ENCODE measurements at regions not wholly inside any gene's neighbourhood (a gene's known extent, or its start where the extent isn't known, plus 50 kb on each side); places are given as distances from the start of the nearest gene placed in this dataset.

DNA sequence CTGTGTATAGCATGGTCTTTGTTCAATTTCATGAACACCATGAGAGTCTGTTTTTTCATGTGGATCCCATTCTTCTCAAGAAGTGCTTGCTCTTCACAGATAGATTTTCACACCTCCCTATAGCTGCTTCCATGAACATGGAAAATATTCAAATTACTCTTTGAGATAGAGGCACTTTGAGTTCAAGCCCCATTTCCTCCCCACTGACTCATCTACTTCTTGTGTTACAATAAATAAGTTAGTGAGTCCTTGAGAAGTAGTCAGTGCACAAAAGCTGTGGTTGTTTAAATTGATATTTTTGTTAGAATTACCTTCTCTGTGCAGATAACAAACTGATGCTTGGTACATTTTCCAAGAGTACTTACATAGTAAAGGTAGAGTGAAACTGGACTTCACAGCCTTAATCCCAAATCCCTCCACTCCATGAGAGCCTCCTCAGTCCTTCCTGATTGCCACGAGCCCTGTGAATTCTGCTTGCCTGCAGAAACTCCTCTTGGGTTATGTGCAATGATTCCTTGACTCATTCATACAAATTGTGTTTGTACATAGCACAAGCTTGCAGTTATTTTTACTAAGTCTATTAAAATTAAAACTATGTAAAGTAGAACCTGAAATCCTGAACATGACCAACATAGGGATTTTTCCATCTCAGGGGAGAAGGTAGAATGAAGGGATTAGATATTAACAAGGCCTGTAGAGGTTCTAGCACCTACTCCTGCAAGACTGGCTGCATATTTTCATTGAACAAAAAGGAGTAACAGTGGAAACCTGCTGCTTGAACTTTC is 496.2 kb downstream of the TNS3 start (continued):
- TF ChIP-seq, protein P1, sequence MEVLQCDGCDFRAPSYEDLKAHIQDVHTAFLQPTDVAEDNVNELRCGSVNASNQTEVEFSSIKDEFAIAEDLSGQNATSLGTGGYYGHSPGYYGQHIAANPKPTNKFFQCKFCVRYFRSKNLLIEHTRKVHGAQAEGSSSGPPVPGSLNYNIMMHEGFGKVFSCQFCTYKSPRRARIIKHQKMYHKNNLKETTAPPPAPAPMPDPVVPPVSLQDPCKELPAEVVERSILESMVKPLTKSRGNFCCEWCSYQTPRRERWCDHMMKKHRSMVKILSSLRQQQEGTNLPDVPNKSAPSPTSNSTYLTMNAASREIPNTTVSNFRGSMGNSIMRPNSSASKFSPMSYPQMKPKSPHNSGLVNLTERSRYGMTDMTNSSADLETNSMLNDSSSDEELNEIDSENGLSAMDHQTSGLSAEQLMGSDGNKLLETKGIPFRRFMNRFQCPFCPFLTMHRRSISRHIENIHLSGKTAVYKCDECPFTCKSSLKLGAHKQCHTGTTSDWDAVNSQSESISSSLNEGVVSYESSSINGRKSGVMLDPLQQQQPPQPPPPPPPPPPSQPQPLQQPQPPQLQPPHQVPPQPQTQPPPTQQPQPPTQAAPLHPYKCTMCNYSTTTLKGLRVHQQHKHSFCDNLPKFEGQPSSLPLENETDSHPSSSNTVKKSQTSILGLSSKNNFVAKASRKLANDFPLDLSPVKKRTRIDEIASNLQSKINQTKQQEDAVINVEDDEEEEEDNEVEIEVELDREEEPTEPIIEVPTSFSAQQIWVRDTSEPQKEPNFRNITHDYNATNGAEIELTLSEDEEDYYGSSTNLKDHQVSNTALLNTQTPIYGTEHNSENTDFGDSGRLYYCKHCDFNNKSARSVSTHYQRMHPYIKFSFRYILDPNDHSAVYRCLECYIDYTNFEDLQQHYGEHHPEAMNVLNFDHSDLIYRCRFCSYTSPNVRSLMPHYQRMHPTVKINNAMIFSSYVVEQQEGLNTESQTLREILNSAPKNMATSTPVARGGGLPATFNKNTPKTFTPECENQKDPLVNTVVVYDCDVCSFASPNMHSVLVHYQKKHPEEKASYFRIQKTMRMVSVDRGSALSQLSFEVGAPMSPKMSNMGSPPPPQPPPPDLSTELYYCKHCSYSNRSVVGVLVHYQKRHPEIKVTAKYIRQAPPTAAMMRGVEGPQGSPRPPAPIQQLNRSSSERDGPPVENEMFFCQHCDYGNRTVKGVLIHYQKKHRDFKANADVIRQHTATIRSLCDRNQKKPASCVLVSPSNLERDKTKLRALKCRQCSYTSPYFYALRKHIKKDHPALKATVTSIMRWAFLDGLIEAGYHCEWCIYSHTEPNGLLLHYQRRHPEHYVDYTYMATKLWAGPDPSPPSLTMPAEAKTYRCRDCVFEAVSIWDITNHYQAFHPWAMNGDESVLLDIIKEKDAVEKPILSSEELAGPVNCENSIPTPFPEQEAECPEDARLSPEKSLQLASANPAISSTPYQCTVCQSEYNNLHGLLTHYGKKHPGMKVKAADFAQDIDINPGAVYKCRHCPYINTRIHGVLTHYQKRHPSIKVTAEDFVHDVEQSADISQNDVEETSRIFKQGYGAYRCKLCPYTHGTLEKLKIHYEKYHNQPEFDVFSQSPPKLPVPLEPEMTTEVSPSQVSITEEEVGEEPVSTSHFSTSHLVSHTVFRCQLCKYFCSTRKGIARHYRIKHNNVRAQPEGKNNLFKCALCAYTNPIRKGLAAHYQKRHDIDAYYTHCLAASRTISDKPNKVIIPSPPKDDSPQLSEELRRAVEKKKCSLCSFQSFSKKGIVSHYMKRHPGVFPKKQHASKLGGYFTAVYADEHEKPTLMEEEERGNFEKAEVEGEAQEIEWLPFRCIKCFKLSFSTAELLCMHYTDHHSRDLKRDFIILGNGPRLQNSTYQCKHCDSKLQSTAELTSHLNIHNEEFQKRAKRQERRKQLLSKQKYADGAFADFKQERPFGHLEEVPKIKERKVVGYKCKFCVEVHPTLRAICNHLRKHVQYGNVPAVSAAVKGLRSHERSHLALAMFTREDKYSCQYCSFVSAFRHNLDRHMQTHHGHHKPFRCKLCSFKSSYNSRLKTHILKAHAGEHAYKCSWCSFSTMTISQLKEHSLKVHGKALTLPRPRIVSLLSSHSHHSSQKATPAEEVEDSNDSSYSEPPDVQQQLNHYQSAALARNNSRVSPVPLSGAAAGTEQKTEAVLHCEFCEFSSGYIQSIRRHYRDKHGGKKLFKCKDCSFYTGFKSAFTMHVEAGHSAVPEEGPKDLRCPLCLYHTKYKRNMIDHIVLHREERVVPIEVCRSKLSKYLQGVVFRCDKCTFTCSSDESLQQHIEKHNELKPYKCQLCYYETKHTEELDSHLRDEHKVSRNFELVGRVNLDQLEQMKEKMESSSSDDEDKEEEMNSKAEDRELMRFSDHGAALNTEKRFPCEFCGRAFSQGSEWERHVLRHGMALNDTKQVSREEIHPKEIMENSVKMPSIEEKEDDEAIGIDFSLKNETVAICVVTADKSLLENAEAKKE (CRISPR knock-in tag; IDR thresholded peaks at IDR 0.05) = no peak
- TF ChIP-seq, protein P2, sequence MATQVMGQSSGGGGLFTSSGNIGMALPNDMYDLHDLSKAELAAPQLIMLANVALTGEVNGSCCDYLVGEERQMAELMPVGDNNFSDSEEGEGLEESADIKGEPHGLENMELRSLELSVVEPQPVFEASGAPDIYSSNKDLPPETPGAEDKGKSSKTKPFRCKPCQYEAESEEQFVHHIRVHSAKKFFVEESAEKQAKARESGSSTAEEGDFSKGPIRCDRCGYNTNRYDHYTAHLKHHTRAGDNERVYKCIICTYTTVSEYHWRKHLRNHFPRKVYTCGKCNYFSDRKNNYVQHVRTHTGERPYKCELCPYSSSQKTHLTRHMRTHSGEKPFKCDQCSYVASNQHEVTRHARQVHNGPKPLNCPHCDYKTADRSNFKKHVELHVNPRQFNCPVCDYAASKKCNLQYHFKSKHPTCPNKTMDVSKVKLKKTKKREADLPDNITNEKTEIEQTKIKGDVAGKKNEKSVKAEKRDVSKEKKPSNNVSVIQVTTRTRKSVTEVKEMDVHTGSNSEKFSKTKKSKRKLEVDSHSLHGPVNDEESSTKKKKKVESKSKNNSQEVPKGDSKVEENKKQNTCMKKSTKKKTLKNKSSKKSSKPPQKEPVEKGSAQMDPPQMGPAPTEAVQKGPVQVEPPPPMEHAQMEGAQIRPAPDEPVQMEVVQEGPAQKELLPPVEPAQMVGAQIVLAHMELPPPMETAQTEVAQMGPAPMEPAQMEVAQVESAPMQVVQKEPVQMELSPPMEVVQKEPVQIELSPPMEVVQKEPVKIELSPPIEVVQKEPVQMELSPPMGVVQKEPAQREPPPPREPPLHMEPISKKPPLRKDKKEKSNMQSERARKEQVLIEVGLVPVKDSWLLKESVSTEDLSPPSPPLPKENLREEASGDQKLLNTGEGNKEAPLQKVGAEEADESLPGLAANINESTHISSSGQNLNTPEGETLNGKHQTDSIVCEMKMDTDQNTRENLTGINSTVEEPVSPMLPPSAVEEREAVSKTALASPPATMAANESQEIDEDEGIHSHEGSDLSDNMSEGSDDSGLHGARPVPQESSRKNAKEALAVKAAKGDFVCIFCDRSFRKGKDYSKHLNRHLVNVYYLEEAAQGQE (IDR thresholded peaks at IDR 0.05; ENCODE audit: unreplicated experiment) = no peak
- TF ChIP-seq EZH2 (IDR thresholded peaks at IDR 0.05; ENCODE audit: low read depth, unreplicated experiment) (no peak), CREB1 (CRISPR knock-in tag; IDR thresholded peaks at IDR 0.05; ENCODE audit: low read depth) (no peak), EZH2phosphoT487 (IDR thresholded peaks at IDR 0.05; ENCODE audit: unreplicated experiment) (no peak), POLR2AphosphoS5 (IDR thresholded peaks at IDR 0.05; ENCODE audit: low read depth) (no peak)
